Neural crest cell (in vitro differentiated cells): ENCODE measurements at regions not wholly inside any gene's neighbourhood (a gene's known extent, or its start where the extent isn't known, plus 50 kb on each side); places are given as distances from the start of the nearest gene placed in this dataset.
A peak's percentile ranks its signal among the peaks of the same experiment; 100 is the strongest.
"Not testable (repeated sequence)": the region's sequence is repeated elsewhere in the genome, so short reads cannot be mapped to it uniquely, and the experiment has no call there.

Experiments used
- DNase-seq: peaks from one replicate; pipeline ENCODE4 v3.0.0; 2021; ENCODE audit warnings: low read depth, mixed read lengths, low spot score
- H3K27ac Mint-ChIP-seq: one replicate; pipeline ENCODE4 v1.8.0; 2021; ENCODE audit warnings: mild to moderate bottlenecking, mixed read lengths; ENCODE audit not compliant: unreplicated experiment
- H3K27me3 Mint-ChIP-seq: 2 replicates; pipeline ENCODE4 v1.8.0; 2021; ENCODE audit warnings: low read depth, mild to moderate bottlenecking, mixed read lengths
- H3K36me3 Mint-ChIP-seq: 2 replicates; pipeline ENCODE4 v1.8.0; 2021; ENCODE audit warnings: low read depth, mild to moderate bottlenecking, mixed read lengths
- H3K4me1 Mint-ChIP-seq: 2 replicates; pipeline ENCODE4 v1.8.0; 2021; ENCODE audit warnings: mixed read lengths
- H3K4me3 Mint-ChIP-seq: one replicate; pipeline ENCODE4 v1.8.0; 2021; ENCODE audit warnings: mild to moderate bottlenecking, mixed read lengths
- H3K9me3 Mint-ChIP-seq: 2 replicates; pipeline ENCODE4 v1.8.0; 2021; ENCODE audit warnings: mixed read lengths
- TF ChIP-seq, protein P1 (sequence below): fragments of 200-600 bp; sonication (generic); conservative IDR thresholded peaks from 2 replicates; pipeline ENCODE4 v1.5.0; 2021; ENCODE audit warnings: antibody characterized with exemption, mild to moderate bottlenecking

DNA sequence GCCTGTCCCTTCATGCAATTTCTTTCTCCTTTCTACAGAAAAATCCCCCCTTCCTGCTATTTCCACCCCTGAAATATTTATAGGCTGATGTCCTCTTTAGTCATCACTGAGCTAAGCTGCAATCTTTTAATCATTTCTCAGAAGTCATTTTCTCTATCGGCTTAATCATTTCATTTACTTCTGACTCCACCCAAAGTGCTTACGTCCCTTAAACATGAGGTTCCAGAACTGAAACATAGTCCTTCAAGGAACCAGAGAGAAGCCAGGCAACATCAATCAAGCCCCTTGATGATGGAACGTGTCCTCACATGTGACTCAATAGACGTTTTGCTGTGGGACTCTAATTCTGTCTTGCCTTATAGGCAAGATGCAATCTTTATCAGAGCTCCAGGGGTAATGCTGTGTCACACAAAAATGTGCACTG is 148.7 kb upstream of the KRR1 start:
- TF ChIP-seq, protein P1, sequence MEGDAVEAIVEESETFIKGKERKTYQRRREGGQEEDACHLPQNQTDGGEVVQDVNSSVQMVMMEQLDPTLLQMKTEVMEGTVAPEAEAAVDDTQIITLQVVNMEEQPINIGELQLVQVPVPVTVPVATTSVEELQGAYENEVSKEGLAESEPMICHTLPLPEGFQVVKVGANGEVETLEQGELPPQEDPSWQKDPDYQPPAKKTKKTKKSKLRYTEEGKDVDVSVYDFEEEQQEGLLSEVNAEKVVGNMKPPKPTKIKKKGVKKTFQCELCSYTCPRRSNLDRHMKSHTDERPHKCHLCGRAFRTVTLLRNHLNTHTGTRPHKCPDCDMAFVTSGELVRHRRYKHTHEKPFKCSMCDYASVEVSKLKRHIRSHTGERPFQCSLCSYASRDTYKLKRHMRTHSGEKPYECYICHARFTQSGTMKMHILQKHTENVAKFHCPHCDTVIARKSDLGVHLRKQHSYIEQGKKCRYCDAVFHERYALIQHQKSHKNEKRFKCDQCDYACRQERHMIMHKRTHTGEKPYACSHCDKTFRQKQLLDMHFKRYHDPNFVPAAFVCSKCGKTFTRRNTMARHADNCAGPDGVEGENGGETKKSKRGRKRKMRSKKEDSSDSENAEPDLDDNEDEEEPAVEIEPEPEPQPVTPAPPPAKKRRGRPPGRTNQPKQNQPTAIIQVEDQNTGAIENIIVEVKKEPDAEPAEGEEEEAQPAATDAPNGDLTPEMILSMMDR: no peak
- Mint-ChIP-seq H3K4me3 (no peak overlapping the region), H3K27ac (no peak overlapping the region), H3K27me3 (no peaks in the 10 kb centered on the region), H3K9me3 (peaks cover 2% of the 10 kb centered on the region), H3K4me1 (peaks cover 20% of the 10 kb centered on the region), H3K36me3 (no peaks in the 10 kb centered on the region)
- DNase-seq: no peak

DNA sequence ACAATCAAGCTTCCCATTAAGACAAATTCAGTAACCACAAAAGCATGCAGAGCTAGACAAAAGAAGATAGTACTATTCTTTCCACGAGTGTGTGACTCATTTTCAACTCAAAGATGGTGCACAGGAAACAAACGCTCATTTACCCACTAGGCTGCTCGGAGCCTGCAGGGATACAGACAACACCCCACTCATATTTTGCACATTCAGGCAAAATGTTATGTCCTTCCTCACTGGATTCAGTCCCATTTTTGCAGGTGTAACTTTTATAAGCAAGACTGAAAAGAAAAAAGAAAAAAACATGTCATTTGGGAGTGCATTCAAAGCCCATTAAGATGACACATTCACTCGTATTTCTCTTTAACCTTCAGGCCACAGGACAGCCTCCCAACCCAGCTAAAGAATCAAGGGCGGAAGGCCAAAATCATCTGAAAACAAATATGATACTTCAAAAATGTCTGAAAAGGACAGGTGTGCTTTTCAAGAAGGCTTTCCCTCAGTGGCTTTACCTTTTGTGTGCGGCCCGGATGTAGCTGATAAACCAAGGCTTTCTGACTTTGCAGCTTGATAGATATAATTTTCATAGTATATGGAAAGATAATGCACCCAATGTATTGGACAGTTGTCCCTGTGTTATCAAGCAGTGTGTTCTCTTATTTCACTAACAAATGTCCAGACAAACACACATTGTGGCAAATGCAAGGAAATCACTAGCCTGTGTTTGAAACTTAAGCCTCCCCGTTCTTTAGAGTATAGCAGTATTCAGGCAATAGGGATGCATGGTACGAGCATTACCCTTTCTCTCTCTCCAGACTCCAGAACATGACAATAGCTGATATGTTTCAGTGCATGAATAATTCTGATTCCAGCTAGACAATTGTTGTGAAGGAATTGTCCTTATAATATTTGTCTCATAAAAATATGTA is 147.8 kb upstream of the KRR1 start:
- Mint-ChIP-seq H3K36me3 (no peaks in the 10 kb centered on the region), H3K27me3 (no peaks in the 10 kb centered on the region), H3K4me3 (no peak overlapping the region), H3K4me1 (peaks cover 21% of the 10 kb centered on the region), H3K9me3 (peaks cover 2% of the 10 kb centered on the region), H3K27ac (peak overlapping the region; percentile 95)
- TF ChIP-seq, protein P1: no peak
- DNase-seq: no peak

DNA sequence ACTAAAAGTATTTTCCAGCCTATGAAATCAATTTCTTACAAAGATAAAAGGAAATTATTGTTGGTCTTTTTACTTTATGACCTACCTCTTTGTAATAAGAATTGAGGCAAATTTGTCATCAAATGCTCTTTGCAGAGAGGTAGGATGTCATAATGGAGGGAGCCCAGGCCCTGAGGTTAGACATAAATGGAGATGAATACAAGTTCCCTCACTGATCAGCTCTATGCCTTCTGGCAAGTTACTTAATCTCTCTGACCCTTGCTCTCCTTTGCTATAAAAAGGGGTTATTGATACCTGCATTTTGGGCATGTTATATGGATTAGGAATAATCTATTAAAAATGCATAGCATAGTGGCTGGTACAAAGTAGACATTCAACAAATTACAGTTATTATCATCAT is 146.9 kb upstream of the KRR1 start:
- no peak for DNase-seq
- Mint-ChIP-seq H3K4me1 (peaks cover 27% of the 10 kb centered on the region), H3K4me3 (no peak overlapping the region), H3K27ac (no peak overlapping the region), H3K36me3 (no peaks in the 10 kb centered on the region), H3K27me3 (no peaks in the 10 kb centered on the region), H3K9me3 (peaks cover 2% of the 10 kb centered on the region)
- TF ChIP-seq, protein P1: no peak

DNA sequence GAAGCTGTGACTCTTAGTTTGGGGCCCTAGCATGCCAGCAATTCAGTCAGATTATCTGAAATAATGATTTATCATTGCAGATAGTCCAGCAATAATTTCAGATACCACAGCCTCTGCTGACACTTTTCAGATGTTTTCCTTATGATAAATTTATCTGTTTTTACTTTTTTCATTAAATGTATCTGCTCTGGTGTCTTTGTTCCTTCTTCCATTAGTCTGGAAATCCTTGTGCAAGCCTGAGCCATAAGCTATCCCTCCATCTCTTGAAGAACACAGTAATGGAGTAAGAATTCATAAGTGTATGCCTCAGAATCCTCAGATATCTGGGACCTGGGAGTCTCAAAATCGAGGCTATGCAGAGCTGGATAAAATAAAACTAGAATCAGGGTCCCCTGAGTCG is 146.4 kb upstream of the KRR1 start:
- H3K4me1 Mint-ChIP-seq: peaks cover 28% of the 10 kb centered on the region
- no peak overlapping the region for H3K27ac Mint-ChIP-seq
- H3K27me3 Mint-ChIP-seq: no peaks in the 10 kb centered on the region
- H3K9me3 Mint-ChIP-seq: peaks cover 3% of the 10 kb centered on the region
- no peak for DNase-seq
- H3K36me3 Mint-ChIP-seq: no peaks in the 10 kb centered on the region
- no peak overlapping the region for H3K4me3 Mint-ChIP-seq
- TF ChIP-seq, protein P1: no peak

DNA sequence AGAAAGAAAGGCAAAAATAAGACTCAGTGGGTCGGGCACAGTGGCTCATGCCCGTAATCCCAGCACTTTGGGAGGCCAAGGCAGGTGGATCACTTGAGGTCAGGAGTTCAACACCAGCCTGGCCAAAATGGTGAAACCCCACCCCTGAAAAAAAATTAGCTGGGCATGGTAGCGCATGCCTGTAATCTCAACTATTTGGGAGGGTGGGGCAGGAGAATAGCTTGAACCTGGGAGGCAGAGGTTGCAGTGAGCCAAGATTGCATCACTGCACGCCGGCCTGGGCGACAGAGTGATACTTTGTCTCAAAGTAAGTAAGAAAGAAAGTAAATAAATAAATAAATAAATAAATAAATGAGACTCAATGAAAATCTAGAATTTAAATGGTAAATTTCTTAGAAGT is 145.9 kb upstream of the KRR1 start:
- not testable (repeated sequence) for H3K27ac Mint-ChIP-seq, DNase-seq, H3K9me3 Mint-ChIP-seq, H3K4me3 Mint-ChIP-seq, H3K27me3 Mint-ChIP-seq, H3K36me3 Mint-ChIP-seq
- peaks cover 28% of the 10 kb centered on the region for H3K4me1 Mint-ChIP-seq

DNA sequence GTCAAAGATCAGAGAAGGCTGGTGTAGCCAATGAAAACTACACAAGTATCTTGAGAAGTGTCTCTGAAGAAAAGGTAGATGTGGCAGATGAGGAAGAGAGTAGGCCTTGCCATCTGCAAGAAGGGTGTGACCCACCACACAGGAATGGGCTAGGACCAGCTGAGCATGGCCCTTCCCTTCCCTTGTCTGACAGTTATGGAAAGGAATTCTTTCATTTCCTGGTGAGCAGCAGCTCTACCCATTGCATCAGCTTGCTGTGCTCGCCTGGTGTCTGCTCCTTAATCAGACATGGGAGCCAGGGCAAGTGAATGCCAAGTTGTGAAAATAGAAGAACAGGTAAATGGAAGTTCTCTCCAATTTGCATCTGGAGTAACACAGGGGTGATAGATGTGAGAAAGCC is 145.2 kb upstream of the KRR1 start:
- Mint-ChIP-seq H3K36me3 (no peaks in the 10 kb centered on the region), H3K4me3 (no peak overlapping the region), H3K27me3 (no peaks in the 10 kb centered on the region), H3K9me3 (peaks cover 3% of the 10 kb centered on the region), H3K4me1 (peaks cover 29% of the 10 kb centered on the region), H3K27ac (no peak overlapping the region)
- DNase-seq: no peak
- TF ChIP-seq, protein P1: no peak
